ENCODE measurements at regions not wholly inside any gene's neighbourhood (a gene's known extent, or its start where the extent isn't known, plus 50 kb on each side); places are given as distances from the start of the nearest gene placed in this dataset.

GRCh38 chr10:78448994-78449418 is 415.3 kb downstream of the RPS24 start:
- TF ChIP-seq, protein P1, sequence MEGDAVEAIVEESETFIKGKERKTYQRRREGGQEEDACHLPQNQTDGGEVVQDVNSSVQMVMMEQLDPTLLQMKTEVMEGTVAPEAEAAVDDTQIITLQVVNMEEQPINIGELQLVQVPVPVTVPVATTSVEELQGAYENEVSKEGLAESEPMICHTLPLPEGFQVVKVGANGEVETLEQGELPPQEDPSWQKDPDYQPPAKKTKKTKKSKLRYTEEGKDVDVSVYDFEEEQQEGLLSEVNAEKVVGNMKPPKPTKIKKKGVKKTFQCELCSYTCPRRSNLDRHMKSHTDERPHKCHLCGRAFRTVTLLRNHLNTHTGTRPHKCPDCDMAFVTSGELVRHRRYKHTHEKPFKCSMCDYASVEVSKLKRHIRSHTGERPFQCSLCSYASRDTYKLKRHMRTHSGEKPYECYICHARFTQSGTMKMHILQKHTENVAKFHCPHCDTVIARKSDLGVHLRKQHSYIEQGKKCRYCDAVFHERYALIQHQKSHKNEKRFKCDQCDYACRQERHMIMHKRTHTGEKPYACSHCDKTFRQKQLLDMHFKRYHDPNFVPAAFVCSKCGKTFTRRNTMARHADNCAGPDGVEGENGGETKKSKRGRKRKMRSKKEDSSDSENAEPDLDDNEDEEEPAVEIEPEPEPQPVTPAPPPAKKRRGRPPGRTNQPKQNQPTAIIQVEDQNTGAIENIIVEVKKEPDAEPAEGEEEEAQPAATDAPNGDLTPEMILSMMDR (IDR thresholded peaks at IDR 0.05), result no peak
- TF ChIP-seq POLR2A (IDR thresholded peaks at IDR 0.05), result no peak

Data from thyroid gland (tissue), 4 donors.